Stimulated activated CD8-positive, alpha-beta memory T cell treated with anti-CD3 and anti-CD28 coated beads, Interleukin-4, amount 100 ng/mL, for 1 hour (primary cell): ENCODE measurements at regions not wholly inside any gene's neighbourhood (a gene's known extent, or its start where the extent isn't known, plus 50 kb on each side); places are given as distances from the start of the nearest gene placed in this dataset.

Experiments used
- DNase-seq, 2 donors: peaks; one replicate each; pipeline ENCODE4 v3.0.0-alpha.2; 2020; ENCODE audit warnings: low read depth in 2 of 2, low spot score in 1 of 2

DNA sequence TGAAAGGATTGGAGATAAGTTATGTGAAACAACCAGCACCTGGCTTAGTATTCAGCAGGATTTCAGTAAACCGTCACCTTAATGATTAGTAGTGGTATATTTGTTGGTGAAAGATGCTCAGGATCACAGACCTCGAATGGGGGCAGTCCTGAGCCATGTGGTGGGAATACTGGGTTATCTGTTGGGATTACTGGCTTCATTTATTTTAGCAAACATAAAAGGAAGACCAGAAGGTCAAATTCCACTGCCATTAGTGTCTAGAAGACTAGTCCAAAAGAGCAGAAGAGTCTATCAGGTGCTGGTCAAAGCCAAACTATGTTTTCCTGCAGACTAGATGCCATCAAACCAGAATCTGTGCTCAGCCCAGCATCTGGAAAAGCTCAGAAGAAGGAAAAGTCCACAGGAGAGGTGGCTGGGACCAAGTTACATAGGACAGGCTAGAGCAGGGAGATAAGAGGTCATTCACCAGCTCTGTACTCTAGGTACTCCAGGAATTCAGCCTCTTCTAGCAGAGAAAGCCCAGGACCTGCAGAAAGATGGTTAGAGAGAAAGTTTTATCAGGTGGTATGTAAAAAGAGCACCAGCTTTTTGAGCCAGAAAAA, 343.4 kb downstream of the PLPP3 start:
- no peak for DNase-seq

DNA sequence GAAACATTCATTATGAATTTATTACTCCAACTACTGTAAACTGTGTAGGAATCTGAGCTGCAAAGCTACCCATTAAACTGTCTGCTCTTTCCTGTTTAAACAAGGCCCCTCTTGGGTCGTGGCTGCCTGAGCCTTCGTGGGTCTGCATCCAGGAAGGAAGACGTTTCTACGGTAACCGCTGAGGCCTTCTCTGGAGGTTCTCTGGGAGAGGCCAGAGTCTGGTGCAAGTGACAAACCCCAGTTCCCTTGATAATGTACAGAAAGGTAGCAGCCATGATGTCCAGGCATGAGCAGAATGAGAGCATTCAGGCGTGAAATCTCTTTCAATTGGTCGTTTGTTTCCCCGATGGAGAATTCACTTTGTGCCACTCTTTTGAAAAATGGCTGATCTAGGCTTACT, 350.2 kb downstream of the PLPP3 start:
- no peak for DNase-seq

DNA sequence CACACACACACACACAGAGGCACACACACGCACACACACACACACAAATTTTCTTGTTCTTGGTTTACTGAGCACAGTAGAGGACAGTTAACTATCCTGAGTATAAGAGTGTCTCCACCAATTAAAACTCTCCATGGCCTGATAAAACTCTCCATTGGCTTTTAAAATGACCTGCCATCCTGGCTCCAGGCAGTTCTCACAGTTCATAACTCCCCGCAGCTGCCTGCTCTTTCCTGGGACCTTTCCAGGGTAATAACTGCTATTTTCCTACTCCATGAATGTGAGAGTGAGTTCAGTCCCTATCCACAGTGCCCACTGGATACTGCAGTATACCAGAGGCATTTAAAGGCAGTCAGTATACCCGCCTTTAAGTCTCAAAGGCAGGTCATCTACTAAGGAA, 351.5 kb downstream of the PLPP3 start:
- DNase-seq, result no peak

DNA sequence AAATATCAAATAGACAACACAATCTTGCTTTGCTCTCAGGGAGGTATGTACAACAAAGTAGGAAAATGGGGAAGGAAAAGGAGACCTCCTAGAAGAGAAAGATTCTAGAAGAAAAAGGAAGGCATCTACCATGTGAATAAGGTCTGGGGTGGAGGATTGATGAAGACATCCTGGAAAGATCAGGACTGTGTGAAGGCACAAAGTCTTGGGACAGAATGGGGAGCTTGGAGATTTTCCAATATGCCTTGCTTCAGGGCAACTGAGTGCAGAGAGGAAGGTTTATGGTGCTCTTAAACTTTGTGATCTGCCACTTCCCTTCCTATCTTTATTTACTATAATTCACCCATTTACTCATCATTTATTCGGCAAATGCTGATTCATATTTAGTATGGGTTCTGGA, 352.0 kb downstream of the PLPP3 start:
- no peak for DNase-seq

DNA sequence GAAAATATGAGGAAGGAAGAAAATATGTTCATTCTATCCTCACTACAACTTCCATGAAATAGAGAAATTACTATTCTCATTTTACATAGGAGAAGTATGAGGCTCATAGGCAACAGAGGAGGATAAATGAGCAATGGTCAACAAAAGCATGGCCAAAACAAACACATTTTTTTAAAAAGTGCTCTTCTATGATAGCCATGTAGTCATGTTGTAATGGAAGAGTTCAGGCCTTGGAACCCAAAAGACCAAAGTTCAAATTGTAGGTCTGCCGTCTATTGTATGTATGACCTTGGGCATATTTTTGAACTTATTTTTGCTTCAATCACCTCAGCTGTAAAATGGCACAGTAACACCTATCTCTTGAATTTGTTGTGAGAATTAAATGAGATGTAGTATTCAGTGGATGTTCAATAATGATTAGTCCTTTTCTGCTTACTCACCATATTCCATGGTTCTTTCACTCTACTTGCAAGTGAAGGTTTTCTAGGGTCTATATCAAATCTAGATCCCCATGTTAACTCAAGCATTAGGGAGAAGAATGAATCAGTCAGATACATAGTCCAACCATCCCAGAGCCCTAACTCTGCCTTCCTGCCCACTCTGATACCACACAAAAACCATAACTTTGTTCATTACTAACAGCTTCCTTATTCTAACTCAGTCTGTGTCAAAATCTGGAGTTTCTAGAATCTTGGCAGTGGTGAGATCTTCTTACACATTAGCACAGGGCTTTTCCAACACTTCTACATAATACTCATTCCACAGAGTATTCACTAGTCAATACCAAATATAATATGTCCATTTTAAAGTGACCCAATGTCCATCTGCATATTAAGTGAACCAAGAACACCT, 353.2 kb downstream of the PLPP3 start:
- no peak for DNase-seq

DNA sequence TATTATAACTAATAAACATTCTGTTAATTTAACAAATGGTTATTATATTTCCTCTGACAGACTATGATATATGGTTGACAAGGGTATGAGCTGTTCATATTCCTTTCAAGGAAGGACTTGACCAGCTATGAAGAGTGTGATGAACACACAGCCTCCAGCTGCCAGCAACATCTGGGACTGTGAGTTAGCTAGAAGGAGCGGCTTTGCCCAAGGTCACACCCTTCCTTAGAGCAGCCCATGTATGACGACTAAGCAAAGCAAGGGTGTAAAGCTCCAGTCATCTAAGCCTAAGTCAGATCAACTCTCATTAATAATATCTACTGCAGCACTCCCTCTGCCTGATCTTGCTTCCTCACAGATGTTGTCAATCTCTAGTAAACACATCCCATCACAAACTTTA, 355.4 kb downstream of the PLPP3 start:
- no peak for DNase-seq

DNA sequence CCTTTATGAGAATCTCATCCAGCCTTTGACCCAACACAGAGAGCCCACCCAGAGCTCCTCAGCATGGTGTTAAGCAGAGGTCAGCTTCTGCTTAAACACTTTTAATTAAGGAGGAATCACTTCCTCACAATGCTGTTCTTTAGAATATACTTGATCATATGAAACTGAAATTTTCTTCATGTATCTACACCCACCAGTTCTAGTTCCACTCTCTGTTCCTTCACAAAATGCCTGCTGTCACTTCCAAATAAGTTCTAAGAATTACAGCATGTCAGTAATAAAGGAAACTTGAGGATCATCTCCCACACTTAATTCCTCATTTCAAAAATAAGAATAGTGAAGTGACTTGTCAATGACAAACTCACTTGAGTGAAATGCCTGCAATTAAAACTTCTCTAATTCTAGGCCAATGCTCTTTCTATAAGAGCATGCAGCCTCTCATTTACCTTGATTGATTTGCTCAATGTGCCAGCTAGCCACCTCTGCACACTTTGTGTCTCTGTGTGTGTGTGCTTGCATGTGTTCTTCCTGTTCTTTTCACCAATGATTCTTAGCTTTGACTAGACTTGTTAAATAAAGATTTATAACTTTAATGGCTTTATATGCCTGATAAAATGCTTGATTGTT, 356.3 kb downstream of the PLPP3 start:
- no peak for DNase-seq

DNA sequence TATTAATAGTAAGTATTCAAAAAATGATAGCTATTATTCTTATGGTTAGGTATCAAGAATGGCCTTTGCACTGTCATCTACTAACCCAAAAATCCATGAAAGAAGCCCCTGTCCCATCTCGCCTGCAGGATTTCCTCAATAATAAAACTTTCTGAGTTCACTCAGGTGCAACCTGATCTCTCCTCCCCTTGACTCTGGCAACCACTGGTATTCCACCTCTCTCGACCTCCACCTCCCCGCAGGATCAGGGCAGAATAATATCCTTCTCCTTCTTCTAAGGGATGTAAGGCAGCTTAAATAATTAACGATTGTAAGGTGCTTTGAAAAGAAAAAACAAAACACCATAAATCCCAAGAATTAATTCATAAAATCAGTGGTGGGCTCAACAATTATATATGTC, 359.3 kb downstream of the PLPP3 start:
- no peak for DNase-seq

DNA sequence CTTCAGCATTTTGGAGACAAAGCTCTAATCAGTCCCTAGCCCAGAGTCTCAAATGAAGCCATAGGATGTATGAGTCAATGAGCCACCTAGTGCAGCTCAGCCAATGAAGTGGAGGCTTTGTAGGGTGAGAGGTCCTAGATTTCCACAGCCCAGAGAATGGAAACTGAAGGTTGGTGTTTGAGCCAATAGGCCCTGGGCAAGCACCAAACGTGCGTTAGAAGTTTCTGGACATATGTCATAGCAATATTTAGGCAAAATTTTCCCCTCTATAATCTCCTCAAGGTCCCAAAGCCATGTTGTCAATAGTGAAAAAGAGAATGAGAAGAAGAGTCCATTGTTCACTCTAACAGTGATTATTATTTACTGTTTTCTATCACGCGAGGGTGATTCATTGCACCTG, 361.3 kb downstream of the PLPP3 start:
- no peak for DNase-seq

DNA sequence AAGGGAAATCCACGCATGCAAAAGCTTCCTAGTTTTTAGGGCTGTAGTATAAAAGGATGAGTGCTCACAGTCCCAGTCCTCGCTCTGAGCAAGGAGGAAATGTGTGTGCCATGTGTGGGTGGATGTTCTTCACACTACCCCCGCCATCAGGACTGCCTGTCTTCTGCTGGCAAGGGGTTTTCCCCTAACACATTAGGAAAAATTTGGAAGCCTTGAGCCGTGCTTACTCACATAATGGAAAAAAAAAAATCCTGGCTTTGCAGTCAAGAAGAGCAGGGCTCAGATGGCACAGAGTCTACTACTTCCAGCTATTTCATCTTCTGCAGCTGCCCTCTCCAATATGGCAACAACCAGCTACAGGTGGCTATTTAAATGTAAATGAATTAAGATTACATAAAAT, 363.1 kb downstream of the PLPP3 start:
- DNase-seq, result no peak

DNA sequence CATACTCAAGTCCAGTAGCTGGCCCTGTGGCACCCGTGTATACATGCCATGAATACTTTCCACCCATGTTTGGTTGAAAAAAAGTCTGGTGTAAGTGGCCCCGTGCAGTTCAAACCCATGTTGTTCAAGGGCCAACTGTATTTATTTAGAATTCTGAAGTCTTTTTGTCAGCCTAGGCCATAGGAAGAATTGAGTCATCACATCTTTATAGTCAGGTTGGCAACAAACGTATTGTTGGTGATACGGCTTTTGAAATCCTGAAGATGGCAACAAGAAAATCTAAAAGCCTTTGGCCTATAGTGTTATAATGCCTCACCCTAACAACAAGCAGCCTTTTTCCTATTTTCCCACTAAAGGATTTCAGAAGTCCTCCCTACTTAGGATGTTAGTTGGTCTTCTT, 363.6 kb downstream of the PLPP3 start:
- DNase-seq, result no peak

DNA sequence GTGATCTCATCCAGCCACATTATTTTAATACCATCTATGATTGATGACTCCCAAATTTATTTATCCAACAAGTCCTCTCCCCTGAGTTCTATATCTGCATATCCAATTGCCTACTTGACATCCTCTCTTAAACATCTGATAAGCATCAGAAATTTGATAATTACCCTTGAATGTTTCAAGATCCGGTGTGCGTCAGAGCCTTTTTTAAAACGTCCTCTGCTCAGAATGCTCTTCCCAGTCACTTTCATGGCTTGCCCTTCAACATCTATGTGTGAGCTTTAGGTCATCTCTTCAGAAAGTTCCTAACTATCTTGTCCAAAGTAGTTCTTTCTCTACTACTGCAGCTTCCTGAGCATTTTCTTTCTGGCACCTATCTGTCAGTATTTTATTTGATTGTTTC, 364.3 kb downstream of the PLPP3 start:
- DNase-seq, result no peak

DNA sequence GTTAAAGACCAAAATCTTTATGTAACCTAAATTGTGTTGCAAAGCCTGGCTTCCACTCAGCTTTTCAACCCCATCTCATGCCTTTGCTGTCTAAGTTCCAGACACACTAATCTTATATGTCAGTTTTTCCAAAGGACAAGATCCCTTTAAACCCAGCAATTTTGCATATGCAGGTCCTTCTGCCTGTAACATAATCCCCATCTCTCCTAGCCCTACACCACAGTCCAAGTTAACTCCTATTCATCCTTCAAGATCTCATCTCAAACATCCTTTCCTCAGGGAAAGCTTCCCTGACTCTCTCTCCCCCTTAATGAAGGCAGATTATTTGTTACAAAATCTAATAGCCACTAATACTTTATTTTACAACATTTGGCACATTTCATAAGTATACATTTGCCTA, 366.3 kb downstream of the PLPP3 start:
- no peak for DNase-seq

DNA sequence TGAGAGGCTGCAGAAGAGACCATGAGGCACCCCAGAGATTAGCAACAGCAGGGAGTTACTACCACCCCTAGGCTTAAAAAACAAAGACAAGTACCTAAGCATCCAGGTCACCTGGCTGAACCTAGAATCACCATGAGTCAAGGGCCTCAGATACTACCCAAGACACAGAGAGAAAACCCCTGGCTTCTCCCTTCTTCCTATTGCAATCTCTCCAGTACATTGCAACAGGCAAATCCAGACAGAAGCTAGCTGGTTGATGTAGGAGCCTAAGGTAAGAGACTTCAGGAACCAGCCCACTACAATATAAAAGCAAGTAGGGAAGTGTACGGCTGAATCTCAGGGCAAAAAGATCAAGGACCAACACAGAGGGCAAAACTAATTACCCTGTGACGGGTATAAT, 367.2 kb downstream of the PLPP3 start:
- DNase-seq, result no peak

DNA sequence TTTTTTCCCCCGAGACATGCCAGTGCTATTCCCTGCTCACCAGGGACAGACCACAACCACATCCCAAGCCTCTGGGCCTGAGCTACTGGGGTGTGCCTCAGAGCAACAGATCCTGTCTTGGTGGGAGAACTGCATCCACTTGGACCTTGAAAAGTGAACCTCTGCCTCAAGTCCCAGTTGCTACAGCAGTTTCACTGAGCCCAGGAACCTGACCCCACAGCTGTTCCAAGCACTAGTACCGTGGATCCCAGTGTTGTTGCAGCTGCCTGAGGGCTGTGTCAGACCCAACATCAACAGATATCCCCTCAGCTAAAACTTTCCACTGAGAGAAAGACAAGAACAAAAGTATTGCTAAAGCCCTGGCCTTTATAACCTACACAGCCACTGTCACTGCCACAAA, 373.0 kb downstream of the PLPP3 start:
- no peak for DNase-seq

DNA sequence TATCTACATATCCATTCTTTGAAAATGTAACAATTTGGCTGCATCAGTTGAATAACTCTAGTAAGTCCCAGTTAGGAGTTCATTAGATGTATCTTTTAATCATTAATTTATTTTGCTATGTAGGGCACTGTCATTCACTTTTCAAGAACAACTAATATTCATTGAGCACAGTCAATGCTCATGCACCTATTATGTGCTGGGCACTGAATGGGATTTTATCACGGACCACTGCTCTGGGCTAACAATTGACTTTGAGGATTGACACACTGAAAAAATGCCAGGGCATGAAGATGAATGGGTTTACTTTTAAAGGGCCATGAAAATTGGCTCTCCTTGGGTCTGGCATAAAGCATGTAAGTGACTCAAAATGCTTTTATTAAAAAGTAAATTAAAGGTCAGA, 375.2 kb downstream of the PLPP3 start:
- no peak for DNase-seq

DNA sequence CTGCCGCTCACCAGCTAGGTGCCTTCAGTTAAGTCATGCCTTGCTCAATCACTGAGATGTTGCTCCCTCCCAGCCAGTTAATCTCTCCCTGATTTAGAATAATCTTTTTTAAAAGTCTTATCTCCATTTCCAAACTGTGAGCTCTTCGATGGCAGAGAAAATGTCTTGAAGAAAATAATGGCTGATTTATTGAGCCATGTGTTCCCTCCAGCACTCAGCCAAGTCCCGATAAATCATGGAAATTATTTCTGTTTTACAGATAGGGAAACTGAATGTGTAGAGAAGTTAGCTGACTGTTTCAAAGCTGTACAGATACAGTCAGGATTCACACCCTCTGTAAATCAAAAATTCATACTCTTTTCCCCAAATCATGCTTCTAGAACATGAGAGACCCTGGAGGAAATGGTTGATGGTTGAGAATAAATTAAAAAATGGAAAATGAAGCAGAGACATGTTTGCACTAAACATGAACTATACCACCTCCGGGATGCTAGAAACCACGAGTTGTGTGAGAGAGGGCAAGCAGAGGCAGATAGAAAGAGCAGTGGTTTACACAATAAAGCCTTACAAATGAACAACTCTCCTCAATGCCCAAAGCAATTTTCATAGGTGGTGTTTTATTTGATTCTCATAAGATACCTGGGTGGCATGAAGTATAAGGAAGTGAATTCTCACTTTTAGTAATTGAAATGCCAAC, 376.4 kb downstream of the PLPP3 start:
- no peak for DNase-seq

DNA sequence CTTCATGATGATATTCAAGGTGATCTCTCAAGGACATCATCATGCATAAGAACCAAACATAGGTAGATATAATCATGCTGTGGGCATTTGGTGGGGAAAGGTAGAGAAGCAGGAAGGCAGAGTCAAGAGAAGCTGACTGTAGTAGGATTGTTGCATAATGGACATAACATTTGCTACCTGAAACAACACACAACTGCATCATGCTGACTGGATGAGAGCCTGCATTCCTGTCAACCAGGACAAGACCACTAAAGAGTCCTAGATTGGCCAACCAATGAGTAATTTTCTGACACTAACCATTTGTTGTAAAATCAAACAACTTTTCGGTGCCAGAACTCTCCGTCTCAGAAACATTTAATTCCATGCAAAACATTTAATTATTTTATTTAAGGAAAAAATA, 377.2 kb downstream of the PLPP3 start:
- no peak for DNase-seq

DNA sequence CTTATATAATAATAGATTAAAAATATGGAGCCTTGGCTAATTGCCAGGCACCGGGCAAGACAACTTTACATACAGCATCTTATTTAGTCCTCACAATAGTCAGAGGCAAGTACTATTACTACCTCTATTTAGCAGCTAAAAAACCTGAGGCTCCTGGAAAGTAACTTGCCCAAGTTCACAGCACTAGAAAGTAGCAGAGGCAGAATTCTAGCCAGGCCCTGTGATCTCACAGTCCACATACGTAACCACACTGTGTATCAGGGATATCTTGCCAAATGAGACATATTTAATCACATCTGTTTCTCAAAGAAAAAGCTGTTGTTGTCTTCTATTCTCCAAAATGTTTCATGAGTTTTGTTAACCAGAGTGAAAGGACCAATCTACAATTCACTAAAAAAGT, 378.5 kb downstream of the PLPP3 start:
- no peak for DNase-seq

DNA sequence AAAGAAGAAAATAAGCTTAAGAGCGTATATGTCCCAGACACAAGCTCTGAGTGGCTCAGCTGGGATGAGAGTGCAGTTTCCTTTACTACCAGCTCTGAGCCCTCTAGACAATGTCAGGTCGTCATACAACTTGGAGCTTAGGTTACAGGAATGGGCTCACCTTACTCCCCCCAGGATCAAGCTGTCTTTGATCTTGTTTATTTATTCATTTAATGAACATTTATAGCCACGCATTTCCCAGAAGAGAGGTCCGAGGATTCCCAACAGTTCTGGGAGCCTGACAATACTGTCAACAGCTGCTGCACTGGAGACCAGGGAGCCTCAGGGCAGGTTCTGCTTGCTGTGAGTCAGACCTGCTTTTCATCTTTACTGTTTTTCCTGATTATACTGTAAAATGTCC, 378.9 kb downstream of the PLPP3 start:
- no peak for DNase-seq

DNA sequence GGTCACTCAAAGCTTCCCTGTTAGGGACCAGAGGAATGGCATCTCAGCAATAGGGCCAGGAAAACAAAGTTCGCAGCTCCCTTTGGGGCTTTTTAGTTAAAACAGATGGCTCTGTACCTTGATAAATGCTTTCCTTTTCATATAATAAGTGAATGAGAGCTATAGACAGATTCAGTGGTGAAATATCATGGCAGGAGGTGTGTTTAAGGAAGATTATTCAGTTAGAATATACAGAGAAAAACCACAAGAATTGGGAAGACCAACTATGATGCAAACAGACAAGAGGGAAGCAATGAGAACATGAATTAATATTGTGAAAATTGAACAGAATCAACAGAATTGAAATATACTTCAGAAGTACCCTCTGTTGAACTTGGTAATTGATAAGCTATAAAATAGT, 379.4 kb downstream of the PLPP3 start:
- DNase-seq, result no peak

DNA sequence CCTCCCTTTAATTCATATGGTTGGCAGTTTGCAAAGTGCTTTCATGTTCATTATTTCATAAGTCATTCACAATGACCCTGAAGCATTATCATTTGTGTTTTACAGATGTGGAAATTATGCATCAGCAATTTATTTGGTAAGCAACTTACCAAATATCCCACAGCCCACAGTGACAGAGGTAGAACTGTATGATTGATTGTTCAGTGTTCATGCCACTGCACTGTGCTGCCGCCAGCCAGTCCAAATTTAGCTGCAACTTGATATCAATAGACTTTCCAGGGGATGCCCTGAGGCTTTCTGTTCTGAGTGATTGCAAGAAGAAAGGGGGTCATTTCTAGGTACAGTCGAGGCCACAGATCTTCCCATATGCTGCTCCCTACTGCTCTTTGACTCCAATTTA, 380.3 kb downstream of the PLPP3 start:
- DNase-seq, result no peak
